Activated CD4-positive, alpha-beta T cell treated with anti-CD3 and anti-CD28 coated beads, Interleukin-10, Interleukin-2, amounts not matched to agents 100 ng/mL and 50 ng/mL, durations not matched to agents 16 hours and 8 hours (primary cell): ENCODE measurements at regions not wholly inside any gene's neighbourhood (a gene's known extent, or its start where the extent isn't known, plus 50 kb on each side); places are given as distances from the start of the nearest gene placed in this dataset.

Source experiments
- DNase-seq: peaks from one replicate; pipeline ENCODE4 v3.0.0-alpha.2; 2020

DNA sequence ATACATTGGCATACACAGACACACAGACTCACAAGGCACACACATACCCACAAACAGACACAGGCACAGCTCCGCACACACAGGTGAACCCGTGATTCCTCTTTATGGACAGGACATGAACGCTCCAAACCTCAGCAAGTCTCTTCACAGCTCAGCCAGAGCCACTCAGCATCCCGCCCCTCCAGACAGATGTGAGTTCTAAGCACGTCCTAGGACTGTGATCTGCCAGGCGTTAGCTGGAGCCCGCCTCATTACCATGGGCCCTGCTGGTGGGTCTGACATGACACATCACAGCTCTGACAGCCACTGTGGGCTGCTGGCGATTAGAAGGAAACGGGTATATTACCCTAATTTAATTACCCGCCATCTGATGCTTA is 176.7 kb upstream of the PPP2R2D start:
- DNase-seq = no peak

DNA sequence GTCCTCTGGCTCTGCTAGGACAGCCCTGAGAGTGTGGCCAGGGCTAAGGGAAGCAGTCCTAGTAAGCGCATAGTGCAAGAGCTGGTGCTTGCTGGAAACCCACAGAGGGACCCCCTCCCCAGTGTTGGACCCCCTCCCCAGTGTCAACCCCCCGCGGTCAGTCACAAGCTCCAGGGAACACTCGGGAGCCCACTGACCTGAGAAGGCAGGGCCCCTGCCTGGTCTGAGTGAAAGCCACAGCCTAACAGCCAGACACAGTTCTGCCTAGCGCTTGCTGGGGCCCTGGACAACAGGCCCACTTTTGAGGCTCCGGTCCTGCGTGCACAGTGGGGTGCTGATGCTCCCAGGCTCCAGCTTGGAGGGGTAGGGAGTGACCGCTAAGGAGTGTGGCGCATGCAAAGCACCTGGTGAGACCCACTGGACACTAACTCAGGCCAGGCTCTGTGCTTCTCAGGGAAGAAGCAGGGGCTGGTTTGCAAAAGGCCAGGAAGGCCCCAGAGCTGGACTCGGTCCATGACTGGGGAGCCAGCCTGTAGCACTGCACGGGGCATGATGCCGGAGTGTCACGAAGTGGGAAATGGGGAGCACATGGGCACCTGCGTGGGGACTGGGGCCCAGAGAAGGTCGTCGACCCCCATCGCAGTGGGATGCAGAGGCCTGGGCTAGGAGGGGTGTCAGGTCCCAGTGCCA is 175.8 kb upstream of the PPP2R2D start:
- DNase-seq = no peak

DNA sequence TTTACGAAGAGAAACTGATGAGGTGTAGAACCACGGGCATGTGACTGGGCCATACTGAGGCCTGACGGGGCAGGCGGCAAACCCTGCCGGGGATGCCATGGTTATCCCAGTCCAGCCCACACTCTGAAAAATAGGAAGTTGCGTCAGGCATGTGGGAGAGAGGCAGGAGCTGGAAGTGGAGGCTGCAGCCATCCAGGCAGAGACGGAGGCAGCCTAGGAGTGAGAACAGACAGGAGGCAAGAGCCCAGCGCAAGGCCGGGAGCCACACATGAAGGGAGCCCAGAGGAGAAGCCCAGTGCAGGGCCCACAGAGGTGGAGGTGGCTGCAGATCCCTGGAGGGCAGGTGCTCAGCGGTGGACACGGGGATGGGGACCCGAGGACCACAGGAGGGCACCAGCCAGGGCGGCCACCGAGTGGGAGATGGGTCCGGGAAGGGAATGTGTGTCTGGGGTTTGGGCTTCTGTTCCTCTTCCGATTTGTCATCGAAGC is 175.2 kb upstream of the PPP2R2D start:
- no peak for DNase-seq

DNA sequence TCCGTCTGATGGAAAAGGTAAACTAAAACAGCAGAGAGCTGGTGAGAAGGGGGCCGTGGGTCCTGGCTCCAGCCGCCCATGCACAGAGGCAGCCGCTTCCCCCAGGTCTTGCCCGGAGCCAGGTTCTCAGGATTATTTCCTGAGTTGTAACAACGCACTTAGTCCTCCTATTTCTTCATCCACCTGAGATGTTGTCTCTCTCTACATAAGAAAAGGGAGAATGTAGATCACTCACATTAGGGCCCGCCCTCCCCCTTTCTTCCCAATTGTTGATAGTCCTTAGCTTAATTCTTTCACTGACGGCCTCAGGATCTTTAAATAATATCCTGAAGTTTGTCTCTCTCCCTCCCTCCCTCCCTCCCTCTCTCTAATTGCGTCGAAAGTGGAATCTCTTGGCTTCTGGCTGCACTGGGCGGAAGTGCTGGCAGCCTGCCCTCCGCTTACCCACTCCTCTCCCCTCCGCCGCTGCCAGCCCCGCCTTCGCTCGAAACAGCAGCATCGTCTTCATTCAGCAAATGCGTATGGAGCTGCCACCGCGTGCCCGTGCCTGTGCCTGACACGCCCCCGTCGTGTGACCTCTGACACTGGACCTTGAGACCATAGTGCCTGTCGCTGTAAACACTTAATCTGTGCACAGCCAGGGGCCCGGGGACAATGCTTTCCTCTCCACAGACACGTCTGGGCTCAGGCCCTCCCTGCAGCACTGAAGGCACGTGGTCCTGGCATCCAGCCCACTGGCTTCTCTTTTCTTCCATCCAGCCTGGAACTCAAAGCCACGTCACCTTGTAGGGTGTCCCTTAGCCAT is 174.5 kb upstream of the PPP2R2D start:
- DNase-seq = no peak

DNA sequence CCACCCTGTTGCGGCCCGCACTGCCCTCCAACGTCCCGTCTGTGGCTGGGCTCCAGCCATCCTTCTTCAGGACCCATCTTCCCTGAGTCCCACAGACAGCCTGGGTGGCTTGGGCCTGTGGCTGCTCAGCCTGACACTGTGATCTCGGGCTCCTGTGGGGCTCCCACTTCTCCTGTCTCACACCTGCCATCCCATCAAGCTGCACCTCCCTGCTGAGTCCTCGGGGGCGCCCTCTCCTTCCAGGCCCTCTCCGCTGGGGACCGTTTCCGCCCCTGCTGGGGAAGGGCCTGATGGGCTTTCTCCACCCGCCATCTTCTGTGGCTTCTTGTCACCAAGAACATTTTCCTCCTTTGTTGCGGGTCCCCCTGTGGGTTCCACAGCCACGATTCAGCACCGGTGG is 173.8 kb upstream of the PPP2R2D start:
- no peak for DNase-seq

DNA sequence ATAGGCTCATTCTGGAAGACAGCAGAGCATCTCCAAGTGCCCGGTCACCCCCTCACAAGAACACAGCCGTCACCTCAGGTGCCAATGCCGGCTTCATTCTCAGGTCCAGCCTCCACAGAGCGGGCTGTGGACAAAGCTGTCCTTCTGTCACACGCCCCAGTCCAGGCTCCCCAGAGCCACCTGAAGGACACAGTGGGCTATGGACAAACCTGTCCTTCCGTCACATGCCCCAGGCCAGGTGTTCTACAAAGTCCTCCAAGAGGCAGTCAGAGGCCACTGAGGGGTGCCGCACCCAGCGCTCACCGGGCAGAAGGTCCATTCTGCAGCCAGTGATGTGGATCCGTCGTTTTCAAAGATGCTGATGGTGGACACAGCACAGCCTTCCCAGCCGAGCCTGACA is 173.2 kb upstream of the PPP2R2D start:
- no peak for DNase-seq

DNA sequence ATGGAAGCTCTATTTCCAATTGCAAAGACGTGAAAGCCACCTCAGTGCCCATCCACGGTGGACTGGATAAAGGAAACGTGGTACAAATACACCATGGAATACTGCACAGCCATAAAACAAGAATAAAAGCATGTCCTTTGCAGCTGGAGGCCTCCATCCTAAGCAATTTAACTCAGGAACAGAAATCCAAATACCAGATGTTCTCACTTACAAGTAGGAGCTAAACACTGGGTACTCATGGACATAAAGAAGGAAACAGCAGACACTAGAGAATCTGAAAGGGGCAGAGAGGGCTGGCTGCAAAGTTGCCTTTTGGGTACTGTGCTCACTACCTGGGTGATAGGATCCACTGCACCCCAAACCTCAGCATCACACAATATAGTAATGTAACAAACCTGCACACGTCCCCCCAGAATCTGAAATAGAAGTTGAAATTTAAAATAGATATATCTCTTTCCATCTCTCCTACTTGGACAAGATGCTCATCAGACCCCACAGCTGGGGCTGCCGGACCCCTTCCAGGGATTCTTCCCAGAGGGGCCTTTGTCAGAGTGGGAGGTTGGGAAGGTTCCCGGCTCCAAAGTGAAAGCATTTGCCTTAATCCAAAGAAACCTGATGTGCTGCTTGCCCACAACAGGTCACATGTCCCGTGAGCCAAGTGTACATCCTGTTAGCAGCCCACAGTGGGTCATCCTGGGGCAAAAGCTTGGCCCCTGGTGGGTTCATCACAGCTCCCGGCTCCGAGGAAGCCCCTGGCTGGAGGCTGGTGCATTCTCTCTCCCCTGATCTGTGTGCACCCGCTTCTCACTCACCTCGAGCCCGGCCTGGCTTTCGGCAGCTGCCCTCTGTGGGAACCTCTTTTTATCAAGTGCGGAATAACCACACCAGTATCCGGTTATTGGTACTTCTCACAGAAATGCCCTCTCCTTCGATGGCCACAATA is 172.3 kb upstream of the PPP2R2D start:
- DNase-seq = no peak

DNA sequence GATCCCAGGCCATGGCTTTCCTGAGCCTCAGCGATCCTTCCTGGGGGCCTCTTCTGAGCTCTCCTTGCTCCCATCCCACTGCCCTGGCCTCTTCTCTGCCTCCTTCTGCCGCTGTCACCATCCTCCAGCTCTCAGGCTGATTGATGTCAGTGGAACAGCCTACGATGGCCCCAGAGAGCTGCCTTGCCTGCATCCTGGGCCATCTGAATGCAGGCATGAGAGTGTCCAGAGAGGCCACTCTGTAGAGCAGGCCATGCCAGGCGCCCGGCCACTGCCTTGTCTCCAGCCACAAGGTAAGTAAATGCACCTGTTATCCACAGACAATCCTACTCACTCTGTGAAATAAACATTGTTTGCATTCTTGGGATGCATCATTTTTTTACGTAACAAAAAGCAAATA is 171.4 kb upstream of the PPP2R2D start:
- DNase-seq = no peak

DNA sequence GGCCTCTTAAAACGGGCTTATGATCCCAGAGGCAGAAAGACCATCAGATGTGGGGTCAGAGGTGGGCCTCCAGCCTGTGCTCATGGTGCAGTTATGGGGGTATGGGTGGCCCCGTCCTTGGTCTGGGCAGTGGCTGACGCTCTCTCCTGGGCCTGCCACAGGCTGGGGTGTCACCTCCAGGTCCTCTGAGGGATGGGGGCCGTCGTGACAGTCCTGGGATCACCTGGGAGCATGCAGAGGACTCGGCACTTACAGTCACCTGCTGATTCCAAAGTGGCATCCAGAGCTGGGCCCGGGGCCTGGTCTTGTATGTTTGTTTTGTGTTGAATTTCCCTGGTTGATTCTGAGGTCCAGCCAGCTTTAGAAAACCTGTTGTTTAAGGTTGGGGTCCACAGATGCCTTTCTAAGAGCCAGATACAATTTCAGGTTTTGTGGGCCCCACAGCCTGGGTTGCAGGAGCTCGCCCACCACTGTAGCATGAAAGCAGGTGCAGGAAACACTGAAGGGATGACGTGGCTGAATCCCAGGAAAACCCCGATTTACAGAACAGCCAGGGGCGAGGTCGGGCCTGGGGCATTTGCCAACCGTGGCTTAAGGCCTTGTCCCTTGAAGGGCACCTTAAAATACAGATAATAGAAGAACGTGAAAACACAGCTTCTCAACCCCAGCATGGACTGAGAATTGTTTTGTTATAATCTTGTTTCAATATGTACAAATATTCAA is 170.7 kb upstream of the PPP2R2D start:
- DNase-seq = no peak

DNA sequence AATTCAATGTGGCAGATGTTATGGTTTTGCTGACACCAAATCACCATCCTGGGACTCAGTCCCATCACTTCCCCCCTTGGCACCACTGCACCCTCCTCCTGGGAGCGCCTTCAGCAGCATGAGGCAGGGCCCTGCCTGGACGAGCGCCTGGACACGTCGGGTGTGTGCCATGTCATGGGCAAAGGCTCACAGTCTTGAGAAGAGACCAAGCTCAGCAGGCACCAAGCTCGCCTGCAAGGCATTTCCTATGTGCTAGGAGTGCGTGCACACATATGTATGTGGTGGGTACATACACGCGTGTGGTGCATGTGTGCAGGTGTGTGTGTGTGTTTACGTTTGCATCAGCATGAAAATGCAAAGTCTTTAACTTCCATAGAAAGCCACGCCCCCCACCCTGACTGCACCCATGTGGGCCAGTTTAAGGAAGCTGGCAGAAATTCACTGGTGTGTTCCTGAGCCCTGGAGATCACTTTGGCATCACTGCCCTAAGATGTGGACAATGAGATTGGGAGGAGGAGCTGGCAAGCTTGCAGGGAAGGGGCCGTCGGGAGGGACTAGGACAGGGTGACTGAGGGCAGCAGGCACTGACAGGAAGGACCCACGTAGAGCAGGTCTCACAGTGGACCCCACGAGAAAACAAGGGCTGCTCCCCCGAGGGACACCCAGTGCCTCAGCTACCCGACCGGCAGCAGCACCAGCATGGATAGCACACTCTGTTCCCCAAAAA is 169.9 kb upstream of the PPP2R2D start:
- DNase-seq = no peak

DNA sequence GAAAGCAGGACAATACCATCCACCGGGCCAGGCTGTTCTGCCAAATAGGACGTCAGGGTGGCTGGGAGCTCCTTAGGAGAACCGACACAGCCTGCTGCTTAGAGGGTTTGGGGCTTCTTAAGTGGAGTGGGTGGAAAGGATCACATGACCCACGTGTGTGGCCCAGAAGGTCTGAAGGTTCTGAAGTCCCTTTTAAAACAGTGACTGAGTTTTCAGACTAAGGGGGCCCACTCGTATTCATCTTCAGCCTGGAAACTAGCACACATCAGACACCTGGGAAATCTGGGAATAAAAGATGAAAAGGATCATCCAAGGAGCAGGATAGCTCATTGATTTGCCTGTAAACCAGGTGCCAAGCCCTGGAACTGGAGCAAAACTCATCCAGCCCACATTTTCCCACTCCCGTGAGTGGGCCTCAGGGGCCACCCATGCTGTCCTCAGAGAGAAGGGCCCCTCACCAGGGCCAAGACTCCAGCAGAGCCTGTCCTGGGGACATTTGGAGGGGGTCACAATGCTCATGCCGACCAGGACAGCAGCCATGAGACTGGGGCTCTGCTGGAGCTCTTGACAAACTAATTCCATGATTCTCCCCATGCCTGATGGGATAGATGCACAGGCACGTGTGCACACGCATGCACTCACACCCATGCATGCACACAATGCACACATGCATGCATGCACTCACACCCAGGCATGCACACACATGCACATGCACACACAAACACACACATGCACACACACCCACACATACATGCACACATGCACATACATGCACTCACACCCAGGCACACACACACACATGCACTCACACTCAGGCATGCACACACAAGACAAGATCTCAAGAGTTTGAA is 168.8 kb upstream of the PPP2R2D start:
- no peak for DNase-seq

DNA sequence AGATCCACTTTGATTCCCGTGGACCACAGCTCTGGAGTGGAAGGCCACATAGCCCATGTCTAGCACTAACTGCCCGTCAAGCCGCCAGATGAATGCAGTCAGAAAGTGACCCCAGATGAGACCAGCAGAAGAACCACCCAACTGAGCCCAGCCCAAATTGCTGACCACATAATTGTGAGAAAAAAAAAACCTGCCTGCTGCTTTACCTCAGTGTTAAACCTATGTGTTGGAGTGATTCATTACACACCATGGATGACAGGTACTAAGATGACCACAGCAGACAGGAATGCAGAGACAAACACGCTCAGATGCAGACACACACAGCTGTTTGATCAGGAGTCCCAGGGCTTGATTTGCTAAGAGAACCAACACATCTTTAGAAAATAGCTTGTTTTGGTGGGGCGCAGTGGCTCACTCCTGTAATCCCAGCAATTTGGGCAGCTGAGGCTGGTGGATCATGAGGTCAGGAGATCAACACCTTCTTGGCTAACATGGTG is 168.1 kb upstream of the PPP2R2D start:
- no peak for DNase-seq

DNA sequence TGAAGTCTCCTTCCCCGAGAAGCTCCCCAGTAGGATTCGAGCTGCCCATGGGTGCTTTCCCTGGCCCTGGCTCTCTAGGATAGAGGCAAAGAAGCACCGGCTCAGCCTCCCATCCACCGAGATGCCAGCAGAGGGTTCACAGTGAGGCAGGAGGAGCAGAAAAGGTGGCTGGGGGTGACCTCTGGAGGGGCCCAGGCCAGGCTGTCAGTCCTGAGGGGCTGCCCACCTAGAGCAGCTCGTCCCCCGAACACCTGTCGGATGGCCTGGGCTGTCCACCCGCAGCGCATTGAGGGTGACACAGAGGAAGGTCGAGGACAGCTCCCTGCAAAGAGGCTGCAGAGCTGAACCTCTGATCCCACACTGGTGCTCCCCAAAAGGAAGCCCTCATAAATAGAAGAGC is 167.2 kb upstream of the PPP2R2D start:
- DNase-seq = no peak

DNA sequence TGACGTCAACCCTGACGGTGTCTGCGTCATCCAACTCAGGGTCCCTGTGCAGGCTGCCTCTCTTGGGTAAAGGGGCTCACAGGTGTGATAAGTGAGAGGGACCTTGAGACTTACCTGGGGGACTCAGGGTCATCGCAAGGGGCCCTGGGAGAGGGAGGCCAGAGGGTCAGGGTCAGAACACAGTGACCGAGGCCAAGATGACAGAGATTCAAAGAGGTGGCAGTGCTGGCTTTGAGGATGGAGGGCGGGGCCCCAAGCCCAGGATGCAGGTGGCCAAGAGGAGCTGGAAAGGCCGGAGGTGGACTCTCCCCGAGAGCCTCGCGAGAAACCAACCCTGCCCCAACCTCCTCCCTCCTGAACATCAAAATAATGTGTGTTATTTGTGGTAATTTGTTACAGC is 165.2 kb upstream of the PPP2R2D start:
- no peak for DNase-seq

DNA sequence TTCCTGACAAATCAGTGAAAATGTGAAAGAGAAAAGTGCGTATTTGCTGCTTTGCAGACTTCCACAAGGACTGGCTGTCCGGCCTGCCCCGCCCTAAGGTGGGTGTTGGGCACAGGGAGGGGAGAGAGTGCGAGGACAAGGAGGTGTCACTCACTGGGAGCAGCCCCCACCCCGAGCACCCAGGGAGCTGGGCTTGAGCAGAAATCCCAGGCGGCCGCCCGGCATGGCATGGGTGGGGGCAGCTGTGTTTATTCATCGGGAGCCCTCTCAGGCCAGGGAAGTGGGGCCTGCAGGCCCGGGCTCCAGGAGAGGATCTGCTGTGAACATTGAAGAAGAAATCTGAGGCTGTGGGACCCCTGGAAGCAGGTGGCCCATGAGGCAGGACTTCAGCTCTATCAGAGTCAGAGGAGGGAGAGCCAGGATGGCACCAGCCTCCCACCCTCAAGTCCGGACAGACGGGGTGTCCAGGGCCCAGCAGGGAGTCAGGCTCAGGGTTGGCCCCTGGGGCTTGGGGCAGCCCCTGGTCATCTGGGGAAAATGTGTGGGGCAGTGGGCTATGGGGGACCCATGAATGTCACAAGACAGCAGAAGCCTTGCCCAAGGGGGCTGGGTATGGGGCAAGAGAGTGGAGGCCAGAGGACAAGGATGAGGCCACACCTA is 164.4 kb upstream of the PPP2R2D start:
- no peak for DNase-seq

DNA sequence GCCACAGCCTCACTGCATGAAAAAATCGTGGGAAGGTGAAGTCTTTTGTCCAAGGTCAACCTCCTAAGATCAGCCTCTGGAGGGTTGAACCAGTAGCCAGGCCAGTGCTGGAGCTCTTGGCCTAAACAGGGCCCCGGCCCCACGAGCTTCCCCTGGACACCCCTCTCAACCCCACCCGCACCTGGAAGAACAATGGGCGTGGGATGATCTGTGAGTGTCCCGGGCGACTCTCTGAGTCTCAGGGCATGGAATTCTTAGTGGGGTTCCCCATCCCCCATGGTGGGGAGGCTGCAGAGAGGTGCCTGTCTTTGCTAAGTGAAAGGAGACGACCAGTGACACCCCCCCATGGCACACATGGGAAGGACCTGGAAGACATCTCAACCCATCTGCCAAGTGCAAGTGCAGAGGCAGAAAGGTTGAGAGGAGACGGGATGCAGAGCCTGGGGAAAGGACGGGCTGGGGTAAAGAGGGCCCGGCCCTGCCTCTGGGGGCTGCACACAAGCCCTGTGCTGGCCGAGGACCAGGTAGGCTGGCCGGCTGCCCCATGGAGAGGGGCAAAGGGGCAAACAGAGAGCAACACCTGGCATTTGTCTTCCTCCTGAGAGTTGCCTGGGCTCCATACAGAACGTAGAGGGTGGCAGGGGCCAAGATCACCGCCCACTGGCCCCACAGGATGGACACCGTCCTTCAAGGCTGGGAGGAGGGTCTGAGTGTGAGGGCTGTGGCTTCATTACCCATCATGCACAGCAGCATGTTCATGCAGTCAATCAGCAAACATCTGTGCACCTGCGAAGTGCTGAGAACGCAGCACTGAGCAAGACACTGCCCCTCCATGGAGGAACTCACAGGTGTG is 163.0 kb upstream of the PPP2R2D start:
- no peak for DNase-seq

DNA sequence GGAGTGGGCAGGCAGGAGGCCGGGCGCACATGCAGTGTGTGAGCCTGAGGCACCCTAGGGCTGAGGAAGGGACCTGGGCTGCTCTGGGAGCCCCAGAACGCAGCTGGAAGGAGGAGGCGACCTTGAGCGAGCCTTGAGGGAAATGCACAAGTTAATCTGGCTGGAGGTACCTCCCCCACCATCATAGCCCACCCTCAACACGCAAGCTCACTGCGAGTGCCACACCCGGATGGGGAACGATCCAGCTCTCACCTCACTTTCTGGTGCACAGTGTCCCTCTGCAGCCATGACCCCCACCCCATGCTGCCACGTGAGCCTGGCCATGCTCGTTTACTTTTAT is 162.4 kb upstream of the PPP2R2D start:
- no peak for DNase-seq

DNA sequence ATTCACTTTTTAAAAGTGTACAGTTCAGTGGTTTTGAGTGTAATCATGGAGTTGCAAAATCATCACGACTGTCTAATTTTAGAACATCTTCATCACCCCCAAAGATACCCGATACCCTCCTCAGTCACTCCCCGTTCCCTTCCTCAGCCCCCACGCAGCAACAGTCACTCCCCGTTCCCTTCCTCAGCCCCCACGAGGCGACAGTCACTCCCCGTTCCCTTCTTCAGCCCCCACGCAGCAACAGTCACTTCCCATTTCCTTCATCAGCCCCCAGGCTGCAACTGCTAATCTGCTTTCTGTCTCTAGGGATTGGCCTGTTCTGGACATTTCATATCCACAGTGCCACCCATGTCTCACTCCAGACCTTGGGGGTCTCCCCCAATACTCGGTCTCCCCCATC is 161.6 kb upstream of the PPP2R2D start:
- no peak for DNase-seq

DNA sequence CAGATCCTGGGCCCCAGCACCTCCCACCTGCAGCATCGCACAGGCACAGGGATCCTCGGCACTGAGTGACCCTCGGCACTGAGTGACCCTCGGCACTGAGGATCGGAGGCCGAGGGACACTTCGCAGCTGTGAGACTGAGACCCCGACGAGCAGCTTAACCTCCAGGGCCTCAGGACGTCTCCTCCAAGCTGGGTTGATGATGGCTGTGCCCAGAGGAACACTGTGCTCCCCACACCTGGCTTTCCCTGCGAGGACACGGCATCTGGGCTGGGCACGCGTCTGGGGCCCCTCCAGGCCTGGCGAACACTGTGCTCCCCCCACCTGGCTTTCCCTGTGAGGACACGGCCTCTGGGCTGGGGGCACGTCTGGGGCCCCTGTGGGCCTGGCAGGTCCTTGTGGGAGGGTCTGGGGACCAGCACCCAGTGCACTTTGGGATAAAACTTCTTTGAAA is 158.3 kb upstream of the PPP2R2D start:
- no peak for DNase-seq
